H9 (cell line): ENCODE measurements at regions not wholly inside any gene's neighbourhood (a gene's known extent, or its start where the extent isn't known, plus 50 kb on each side); places are given as distances from the start of the nearest gene placed in this dataset.
A peak's percentile ranks its signal among the peaks of the same experiment; 100 is the strongest.

Source experiments
- DNase-seq: peaks from one replicate; pipeline ENCODE4 v3.0.0-alpha.2; 2017
- H2AFZ ChIP-seq: one replicate; pipeline ENCODE4 v1.6.1; 2013; ENCODE audit warnings: mild to moderate bottlenecking, low read length, control low read depth, moderate library complexity
- H2AK5ac ChIP-seq: 2 replicates; pipeline ENCODE4 v1.6.1; 2013; ENCODE audit warnings: low read length, control low read depth, mixed read lengths; ENCODE audit not compliant: insufficient read length
- H2BK120ac ChIP-seq: one replicate; pipeline ENCODE4 v1.6.1; 2013; ENCODE audit warnings: low read depth, mild to moderate bottlenecking, low read length, control low read depth, inconsistent platforms; ENCODE audit not compliant: poor library complexity, severe bottlenecking
- H2BK12ac ChIP-seq: 2 replicates; pipeline ENCODE4 v1.6.1; 2013; ENCODE audit warnings: low read length, control low read depth, mixed read lengths, low read depth; ENCODE audit not compliant: insufficient read length
- H2BK15ac ChIP-seq: 2 replicates; pipeline ENCODE4 v1.6.1; 2013; ENCODE audit warnings: low read depth, low read length, control low read depth
- H2BK20ac ChIP-seq: one replicate; pipeline ENCODE4 v1.6.1; 2013; ENCODE audit warnings: low read depth, mild to moderate bottlenecking, low read length, control low read depth, inconsistent platforms; ENCODE audit not compliant: poor library complexity, severe bottlenecking
- H2BK5ac ChIP-seq: 2 replicates; pipeline ENCODE4 v1.6.1; 2013; ENCODE audit warnings: low read length, control low read depth, mixed read lengths; ENCODE audit not compliant: insufficient read length
- H3K14ac ChIP-seq: 2 replicates; pipeline ENCODE4 v1.6.1; 2013; ENCODE audit warnings: low read length, control low read depth; ENCODE audit not compliant: insufficient read depth
- H3K18ac ChIP-seq: 2 replicates; pipeline ENCODE4 v1.6.1; 2013; ENCODE audit warnings: low read depth, mild to moderate bottlenecking, mixed read lengths, low read length, control low read depth; ENCODE audit not compliant: insufficient read length
- H3K23ac ChIP-seq: 2 replicates; pipeline ENCODE4 v1.6.1; 2013; ENCODE audit warnings: low read length, control low read depth, mixed read lengths, low read depth; ENCODE audit not compliant: insufficient read length
- H3K23me2 ChIP-seq: 2 replicates; pipeline ENCODE4 v1.6.1; 2013; ENCODE audit warnings: low read depth, mild to moderate bottlenecking, mixed read lengths, low read length, control low read depth; ENCODE audit not compliant: insufficient read length, poor library complexity, severe bottlenecking
- H3K27ac ChIP-seq: 2 replicates; pipeline ENCODE4 v1.5.1; 2013; ENCODE audit warnings: low read length, control low read depth, mixed read lengths, low read depth; ENCODE audit not compliant: insufficient read length
- H3K27me3 ChIP-seq: 2 replicates; pipeline ENCODE4 v1.6.1; 2013; ENCODE audit warnings: low read length, control low read depth, inconsistent platforms; ENCODE audit not compliant: insufficient read depth
- H3K4ac ChIP-seq: 2 replicates; pipeline ENCODE4 v1.6.1; 2013; ENCODE audit warnings: low read depth, mild to moderate bottlenecking, control low read depth, inconsistent platforms, low read length, moderate library complexity
- H3K4me1 ChIP-seq: 2 replicates; pipeline ENCODE4 v1.6.1; 2013; ENCODE audit warnings: low read length, control low read depth, inconsistent platforms; ENCODE audit not compliant: insufficient read depth
- H3K4me2 ChIP-seq: 2 replicates; pipeline ENCODE4 v1.6.1; 2013; ENCODE audit warnings: low read length, control low read depth, mixed read lengths; ENCODE audit not compliant: insufficient read length, insufficient read depth
- H3K56ac ChIP-seq: 2 replicates; pipeline ENCODE4 v1.6.1; 2013; ENCODE audit warnings: low read depth, mild to moderate bottlenecking, mixed read lengths, low read length, control low read depth; ENCODE audit not compliant: insufficient read length
- H3K79me1 ChIP-seq: 2 replicates; pipeline ENCODE4 v1.6.1; 2013; ENCODE audit warnings: low read depth, mild to moderate bottlenecking, moderate library complexity, low read length, control low read depth, inconsistent platforms; ENCODE audit not compliant: insufficient read depth, poor library complexity, severe bottlenecking
- H3K79me2 ChIP-seq: 2 replicates; pipeline ENCODE4 v1.6.1; 2013; ENCODE audit warnings: low read length, control low read depth, inconsistent platforms; ENCODE audit not compliant: insufficient read depth
- H3K9ac ChIP-seq: 2 replicates; pipeline ENCODE4 v1.6.1; 2013; ENCODE audit warnings: low read length, control low read depth, mixed read lengths; ENCODE audit not compliant: insufficient read length; ENCODE audit errors: extremely low read depth
- H3K9me3 ChIP-seq: one replicate; pipeline ENCODE4 v1.6.1; 2013; ENCODE audit warnings: low read depth, low read length, inconsistent platforms; ENCODE audit not compliant: control insufficient read depth
- H3T11ph ChIP-seq: one replicate; pipeline ENCODE4 v1.6.1; 2013; ENCODE audit warnings: mild to moderate bottlenecking, low read length, control low read depth, inconsistent platforms
- H4K20me1 ChIP-seq: one replicate; pipeline ENCODE4 v1.6.1; 2013; ENCODE audit not compliant: control insufficient read depth, insufficient read length, insufficient read depth
- H4K5ac ChIP-seq: 2 replicates; pipeline ENCODE4 v1.6.1; 2013; ENCODE audit warnings: low read depth, mild to moderate bottlenecking, mixed read lengths, low read length, control low read depth; ENCODE audit not compliant: insufficient read length
- H4K8ac ChIP-seq: replicated peaks from 2 replicates; pipeline ENCODE4 v1.6.1; 2013; ENCODE audit warnings: low read length, control low read depth, mixed read lengths, low read depth; ENCODE audit not compliant: insufficient read length
- H4K91ac ChIP-seq: 2 replicates; pipeline ENCODE4 v1.6.1; 2013; ENCODE audit warnings: low read depth, mild to moderate bottlenecking, moderate library complexity, mixed read lengths, low read length, control low read depth; ENCODE audit not compliant: insufficient read length
- H3K27ac Mint-ChIP-seq, 3 experiments: 2 replicates in 2 of 3; 3 replicates in 1 of 3; pipeline ENCODE4 v1.8.0; 2020 to 2021; ENCODE audit warnings: mixed read lengths in 3 of 3, mild to moderate bottlenecking in 1 of 3, moderate library complexity in 1 of 3
- H3K27me3 Mint-ChIP-seq: 2 replicates; pipeline ENCODE4 v1.8.0; 2021; ENCODE audit warnings: low read depth, mild to moderate bottlenecking, moderate library complexity, mixed read lengths
- H3K36me3 Mint-ChIP-seq, 3 experiments: 2 replicates in 2 of 3; 3 replicates in 1 of 3; pipeline ENCODE4 v1.8.0; 2020 to 2021; ENCODE audit warnings: low read depth in 3 of 3, mixed read lengths in 3 of 3; ENCODE audit not compliant: insufficient read depth in 1 of 3
- H3K4me1 Mint-ChIP-seq, 2 experiments: 2 replicates each; pipeline ENCODE4 v1.8.0; 2020; ENCODE audit warnings: mixed read lengths in 2 of 2
- H3K4me3 Mint-ChIP-seq, 2 experiments: 2 replicates in 1 of 2; 3 replicates in 1 of 2; pipeline ENCODE4 v1.8.0; 2020 to 2021; ENCODE audit warnings: mild to moderate bottlenecking in 2 of 2, mixed read lengths in 2 of 2, moderate library complexity in 1 of 2
- H3K9me3 Mint-ChIP-seq, 2 experiments: 2 replicates in 1 of 2; 3 replicates in 1 of 2; pipeline ENCODE4 v1.8.0; 2020; ENCODE audit warnings: mild to moderate bottlenecking in 2 of 2, mixed read lengths in 2 of 2, moderate library complexity in 1 of 2
- CTCF ChIP-seq: fragments of 200-600 bp; sonication (generic); conservative IDR thresholded peaks from 3 replicates; pipeline ENCODE4 v1.8.0; 2021; ENCODE audit warnings: antibody characterized with exemption, mild to moderate bottlenecking

- Mint-ChIP-seq H3K4me3 (no peak overlapping the region), H3K27me3 (no peaks in the 10 kb centered on the region), H3K36me3 (no peaks in the 10 kb centered on the region), H3K27ac (no peak overlapping the region), H3K4me1 (peaks cover 6 to 9% of the 10 kb centered on the region in 2 experiments; a peak in 3 of 4 replicates), H3K9me3 (no peaks in the 10 kb centered on the region)
- TF ChIP-seq CTCF: peak; percentile 62
- Histone ChIP-seq H3K79me1 (no peaks in the 10 kb centered on the region), H2AFZ (no peak overlapping the region), H3K18ac (no peak overlapping the region), H3K4me1 (no peaks in the 10 kb centered on the region), H2BK20ac (no peak overlapping the region), H2BK15ac (no peak overlapping the region), H4K5ac (no peak overlapping the region), H3K23ac (no peak overlapping the region), H3K27ac (no peak overlapping the region), H3K4me2 (no peak overlapping the region), H2BK12ac (no peak overlapping the region), H3K79me2 (no peaks in the 10 kb centered on the region), H3K27me3 (no peaks in the 10 kb centered on the region), H4K91ac (no peak overlapping the region), H3T11ph (no peak overlapping the region), H4K8ac (no peak overlapping the region), H3K56ac (no peak overlapping the region), H3K14ac (no peak overlapping the region), H4K20me1 (no peaks in the 10 kb centered on the region), H3K23me2 (no peaks in the 10 kb centered on the region), H2AK5ac (no peak overlapping the region), H2BK120ac (no peak overlapping the region), H2BK5ac (no peak overlapping the region), H3K9me3 (no peaks in the 10 kb centered on the region), H3K9ac (no peak overlapping the region), H3K4ac (no peak overlapping the region)
- DNase-seq: no peak
Measured at GRCh38 chr4:111937368-111937767, 207.9 kb upstream of the FAM241A start.
